NCI-H524 treated with DMSO at 0.1 percent for 48 hours (cell line): ENCODE measurements at regions not wholly inside any gene's neighbourhood (a gene's known extent, or its start where the extent isn't known, plus 50 kb on each side); places are given as distances from the start of the nearest gene placed in this dataset.
A peak's percentile ranks its signal among the peaks of the same experiment; 100 is the strongest.
"Not testable (repeated sequence)": the region's sequence is repeated elsewhere in the genome, so short reads cannot be mapped to it uniquely, and the experiment has no call there.

Source experiments
- DNase-seq: peaks from one replicate; lab custom pipeline; 2025; lab: John Stamatoyannopoulos, UW

DNA sequence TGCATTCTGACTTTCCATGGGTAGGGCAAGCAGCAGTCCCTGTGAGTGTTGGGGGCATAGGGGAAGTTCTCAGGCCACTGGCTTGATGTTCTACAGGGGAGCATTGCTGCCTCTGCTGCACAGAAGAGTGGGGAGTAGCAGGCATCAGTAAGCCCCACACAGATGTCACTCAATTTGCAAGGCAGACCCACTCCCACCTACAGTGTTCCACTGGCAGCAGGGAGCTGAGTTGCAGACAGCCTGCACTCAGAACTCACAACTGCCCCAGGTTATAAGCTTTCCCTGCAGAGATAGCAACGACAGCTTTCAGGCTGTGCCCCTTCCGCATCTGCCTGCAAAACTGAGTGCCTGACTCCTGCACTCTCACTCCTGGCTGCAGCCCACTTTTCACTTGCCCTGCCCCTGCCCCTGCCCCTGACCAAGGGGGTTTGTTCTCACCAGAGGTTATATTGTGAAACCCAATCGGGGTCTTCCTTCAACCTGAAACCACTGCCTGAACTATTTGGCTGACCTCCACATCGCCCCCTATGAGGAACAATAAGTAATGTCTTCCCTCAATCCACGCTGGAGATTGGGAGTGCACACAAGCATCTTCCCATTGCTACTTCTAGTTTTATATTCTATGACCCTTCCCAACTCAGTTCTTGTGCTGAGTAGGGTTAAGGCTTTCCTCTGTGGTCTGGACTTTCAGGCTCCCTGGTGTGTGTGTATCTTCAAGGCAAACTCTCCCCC, 227.4 kb upstream of the CXorf51B start:
- no peak for DNase-seq

DNA sequence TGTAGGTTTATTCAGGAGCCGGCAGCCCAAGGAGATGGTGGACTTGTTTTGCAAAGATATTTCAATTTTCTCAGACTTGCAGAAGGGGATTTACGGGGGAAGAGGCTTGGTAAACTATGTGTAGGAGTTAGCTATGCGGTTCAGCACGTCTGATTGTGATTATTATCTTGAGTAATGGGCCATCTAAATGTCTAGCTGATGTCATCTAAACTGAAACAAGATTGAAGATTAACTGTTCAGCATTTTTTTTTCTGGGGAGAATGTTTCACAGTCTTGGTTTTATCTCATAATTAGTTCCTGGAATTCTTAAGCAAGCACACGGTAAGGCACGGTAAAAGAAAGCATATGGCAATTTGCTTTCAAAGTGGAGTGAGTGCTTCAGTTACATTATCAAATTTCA, 207.3 kb upstream of the CXorf51B start:
- peak; percentile 49 for DNase-seq

DNA sequence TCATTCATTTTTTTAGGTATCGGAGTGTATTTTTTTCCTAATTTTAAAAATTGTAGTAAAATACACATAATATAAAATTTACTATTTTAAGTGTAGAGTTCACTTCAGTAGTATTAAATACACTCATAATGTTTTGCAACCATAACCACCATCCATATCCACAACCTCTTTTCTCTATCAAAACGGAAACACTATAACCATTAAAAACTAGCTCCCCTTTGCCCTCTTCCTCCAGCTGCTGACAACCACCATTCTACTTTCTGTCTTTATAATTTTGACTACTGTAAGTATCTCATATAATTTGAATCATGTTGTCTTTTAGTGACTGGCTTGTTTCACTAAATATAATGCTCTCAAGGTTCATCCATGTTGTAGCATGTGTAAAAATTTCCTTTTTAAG, 205.4 kb upstream of the CXorf51B start:
- DNase-seq = no peak

DNA sequence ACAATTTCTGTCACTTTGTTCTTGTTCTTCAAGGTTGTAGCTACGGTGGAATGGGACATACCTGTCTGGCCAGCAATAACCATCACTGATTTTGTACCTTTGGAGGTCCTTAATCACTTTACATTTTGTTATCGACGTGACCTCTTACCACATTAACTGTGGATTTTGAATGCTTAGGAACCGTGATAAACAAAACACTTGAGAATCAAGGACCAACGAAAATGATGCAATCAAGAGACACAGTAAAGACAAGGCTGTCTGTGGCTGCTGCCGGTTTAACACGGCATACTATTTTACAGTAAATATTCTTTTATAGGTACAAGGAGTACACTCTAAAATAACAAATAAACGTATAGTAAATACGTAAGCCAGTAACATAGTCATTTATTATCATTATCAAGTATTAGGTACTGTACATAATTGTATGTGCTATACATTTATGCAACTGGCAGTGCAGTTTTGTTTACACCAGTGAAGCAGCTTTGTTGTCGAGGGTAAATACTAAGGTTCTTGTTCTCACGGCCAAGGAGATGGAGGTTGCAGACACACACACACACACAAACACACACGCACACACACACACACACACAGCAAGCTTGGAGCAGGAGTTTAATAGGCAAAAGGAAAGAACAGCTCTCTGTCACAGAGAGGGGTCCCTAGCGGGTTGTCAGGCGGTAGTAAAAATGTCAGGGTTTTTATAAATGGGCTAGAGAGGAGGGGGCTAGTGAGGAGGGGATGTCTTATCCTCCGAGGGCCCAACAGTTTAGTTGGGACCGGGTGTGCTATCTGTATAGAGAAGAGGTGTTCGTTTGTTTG, 194.7 kb upstream of the CXorf51B start:
- DNase-seq = no peak

DNA sequence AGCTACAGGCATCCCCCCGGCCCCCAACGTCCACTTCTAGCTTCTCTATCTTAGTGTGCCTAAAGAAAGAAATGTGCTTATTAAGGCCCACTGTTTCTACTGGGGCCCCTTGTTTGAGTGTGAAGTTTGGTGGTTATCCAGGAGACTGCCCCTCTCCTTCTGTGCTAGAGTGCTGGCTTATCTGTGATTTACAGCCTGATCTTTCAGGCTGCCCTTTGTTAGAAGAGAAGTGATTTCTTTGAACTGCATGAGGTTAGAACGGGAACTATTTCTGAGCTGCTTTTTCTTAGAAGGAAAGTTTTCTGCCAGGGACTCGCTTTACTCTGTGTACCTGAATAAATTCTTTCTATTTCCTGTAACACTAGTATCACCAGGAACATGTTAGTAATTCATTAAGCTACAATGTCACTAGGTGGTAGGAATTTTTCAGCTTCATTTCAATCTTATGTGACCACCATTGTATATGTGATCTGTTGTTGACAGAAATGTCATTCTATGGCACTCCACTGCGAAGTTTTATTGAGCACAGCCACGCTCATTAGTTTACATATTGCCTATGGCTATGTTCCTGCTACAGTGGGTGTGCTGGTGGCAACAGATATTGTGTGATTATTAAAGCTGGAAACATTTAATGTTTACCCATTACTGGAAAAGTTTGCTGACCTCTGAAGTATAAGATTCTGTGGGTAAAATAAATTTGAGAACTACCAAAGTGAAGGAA, 193.8 kb upstream of the CXorf51B start:
- no peak for DNase-seq

DNA sequence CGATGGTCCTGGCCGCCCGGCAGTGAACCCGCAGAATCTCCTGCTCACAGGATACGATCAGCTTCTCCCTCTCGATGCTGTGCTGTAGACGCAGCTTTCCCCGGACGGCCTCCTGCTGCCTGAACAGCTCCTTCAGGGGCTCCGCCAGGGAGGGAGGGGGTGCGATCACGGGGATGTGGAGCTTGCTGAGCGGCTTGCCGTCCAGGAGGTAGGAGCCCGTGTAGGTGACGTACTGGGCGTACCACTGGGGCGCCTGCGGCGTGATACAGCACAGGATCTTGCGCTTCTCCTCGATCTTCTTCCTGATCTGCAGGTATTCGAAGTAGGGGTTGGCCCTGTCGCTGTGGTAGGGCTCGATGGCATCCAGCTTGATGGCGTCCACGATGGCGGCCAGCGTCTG, 189.6 kb upstream of the CXorf51B start:
- not testable (repeated sequence) for DNase-seq

DNA sequence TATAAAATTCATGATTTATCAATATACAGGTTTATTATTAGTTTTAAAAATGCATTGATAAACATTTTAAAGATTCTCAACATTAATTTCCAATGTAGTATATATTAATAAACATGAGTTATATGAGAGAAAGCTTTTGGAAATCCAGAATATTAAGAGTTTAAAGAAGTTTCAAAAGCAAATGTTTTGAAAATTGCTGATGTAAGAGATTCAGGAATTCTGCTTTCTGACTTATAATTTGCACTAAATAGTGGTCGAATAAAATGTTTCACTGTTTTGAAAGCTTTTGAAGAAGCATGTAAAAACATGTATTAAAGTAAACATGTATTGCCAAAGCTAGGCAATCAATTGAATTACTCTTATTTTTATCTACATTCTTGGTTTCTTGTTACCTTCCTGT, 151.2 kb upstream of the CXorf51B start:
- no peak for DNase-seq

DNA sequence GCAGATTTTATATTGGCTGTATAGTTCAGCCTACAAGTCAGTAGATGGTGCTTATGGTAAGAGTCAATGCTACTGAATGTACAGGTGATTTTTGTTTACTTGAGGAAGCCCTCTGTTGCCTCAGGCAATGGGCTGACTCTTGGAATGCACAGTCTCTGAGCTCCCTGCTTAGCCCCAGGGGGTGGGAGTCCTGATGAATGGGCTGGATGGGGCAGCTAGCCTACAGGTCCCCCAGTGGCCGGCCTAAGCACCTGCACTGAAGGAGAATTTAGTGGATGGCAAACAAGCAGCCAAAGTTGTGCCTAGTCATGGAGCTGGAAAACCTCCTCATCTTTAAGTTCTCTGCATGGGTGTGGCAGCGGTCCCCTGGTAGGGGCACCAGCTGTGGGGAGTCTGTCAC, 101.8 kb upstream of the CXorf51B start:
- DNase-seq = no peak

DNA sequence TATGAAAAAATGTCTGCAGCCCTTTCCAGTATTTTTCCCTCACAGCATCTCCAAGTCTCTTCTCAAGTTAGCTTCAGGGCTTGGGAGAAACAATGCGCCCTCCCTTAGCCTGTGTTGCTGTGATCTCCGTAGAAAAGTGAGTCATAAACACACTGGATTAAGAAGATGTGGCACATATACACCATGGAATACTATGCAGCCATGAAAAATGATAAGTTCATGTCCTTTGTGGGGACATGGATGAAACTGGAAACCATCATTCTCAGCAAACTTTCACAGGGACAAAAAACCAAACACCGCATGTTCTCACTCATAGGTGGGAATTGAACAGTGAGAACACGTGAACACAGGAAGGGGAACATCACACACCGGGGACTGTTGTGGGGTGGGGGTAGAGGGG, 100.7 kb upstream of the CXorf51B start:
- not testable (repeated sequence) for DNase-seq

DNA sequence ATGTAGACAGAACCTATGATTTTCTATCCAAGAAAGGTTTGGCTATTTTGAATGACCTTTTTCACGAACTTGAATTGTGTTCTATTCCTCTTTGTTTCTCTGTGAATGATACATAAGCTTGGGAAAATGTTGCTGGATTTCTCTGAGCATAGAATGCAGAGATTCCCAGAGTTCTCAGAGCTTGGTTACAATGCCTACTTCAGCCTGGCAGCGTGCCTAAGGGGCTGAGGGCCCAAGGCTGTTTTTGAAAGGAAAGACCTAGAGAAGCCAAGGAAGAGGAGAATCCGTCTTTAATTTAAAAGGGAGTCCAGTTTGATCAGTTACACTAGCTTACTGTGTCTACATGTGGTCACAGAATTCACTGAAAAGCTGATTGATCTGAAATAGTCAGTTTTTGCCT, 55.3 kb upstream of the CXorf51B start:
- no peak for DNase-seq

DNA sequence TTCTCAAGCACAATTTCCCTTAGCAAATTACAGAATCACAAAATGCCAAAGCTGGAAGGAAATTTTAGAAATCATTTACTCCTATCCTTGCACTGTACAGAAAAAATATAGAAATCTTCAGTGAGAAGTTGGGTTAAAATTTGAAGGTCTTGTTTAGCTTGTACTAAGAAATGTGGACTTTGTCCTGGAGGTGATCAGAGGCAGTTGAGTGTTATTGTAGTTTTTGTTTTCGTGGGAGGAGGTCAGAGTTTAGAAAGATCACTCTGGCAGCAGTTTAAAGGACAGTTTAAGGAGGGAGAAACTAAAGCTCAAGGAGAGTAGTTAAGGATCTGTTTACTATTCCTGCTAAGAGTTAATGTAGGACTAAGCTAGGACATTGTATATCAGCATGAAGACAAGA, 54.4 kb upstream of the CXorf51B start:
- no peak for DNase-seq
